HepG2 (cell line): ENCODE measurements at regions not wholly inside any gene's neighbourhood (a gene's known extent, or its start where the extent isn't known, plus 50 kb on each side); places are given as distances from the start of the nearest gene placed in this dataset.

Experiments used
- BHLHE40 ChIP-seq: IDR thresholded peaks from 2 replicates; pipeline ENCODE4 v1.6.1; 2011; ENCODE audit warnings: low read length, improper control_type of control experiment
- CBX5 ChIP-seq: sonication (generic); formaldehyde crosslinking; IDR thresholded peaks from 2 replicates; pipeline ENCODE4 v1.4.0; 2020; ENCODE audit warnings: missing genetic modification reagents, borderline replicate concordance
- ELF3 ChIP-seq: IDR thresholded peaks from 2 replicates; pipeline ENCODE4 v1.6.1; 2016; ENCODE audit warnings: missing genetic modification reagents, missing compliant biosample characterization
- HNRNPLL ChIP-seq: fragments of 200-400 bp; formaldehyde crosslinking; IDR thresholded peaks from 2 replicates; pipeline ENCODE4 v1.6.1; 2017; ENCODE audit warnings: mild to moderate bottlenecking, low read depth, low read length; ENCODE audit not compliant: poor library complexity, severe bottlenecking
- NFE2L2 ChIP-seq: fragments of 150-350 bp; IDR thresholded peaks from 2 replicates; pipeline ENCODE4 v1.6.1; 2014; ENCODE audit warnings: low read length
- NFIB ChIP-seq: sonication (generic); formaldehyde crosslinking; IDR thresholded peaks from 2 replicates; pipeline ENCODE4 v1.9.0; 2021; ENCODE audit warnings: missing genetic modification reagents, mild to moderate bottlenecking, borderline replicate concordance
- PHF20 ChIP-seq: sonication (generic); formaldehyde crosslinking; IDR thresholded peaks from 2 replicates; pipeline ENCODE4 v1.5.0; 2020; ENCODE audit warnings: mild to moderate bottlenecking, missing genetic modification reagents
- REXO4 ChIP-seq: sonication (generic); formaldehyde crosslinking; IDR thresholded peaks from 2 replicates; pipeline ENCODE4 v1.8.0; 2022; ENCODE audit warnings: missing genetic modification reagents, mild to moderate bottlenecking, borderline replicate concordance
- STAT5B ChIP-seq: sonication (generic); formaldehyde crosslinking; IDR thresholded peaks from 2 replicates; pipeline ENCODE4 v1.4.0; 2020; ENCODE audit warnings: missing genetic modification reagents
- TOPORS ChIP-seq: sonication (generic); formaldehyde crosslinking; IDR thresholded peaks from 2 replicates; pipeline ENCODE4 v1.8.0; 2023; ENCODE audit warnings: mild to moderate bottlenecking, missing genetic modification reagents
- ZNF136 ChIP-seq: sonication (generic); formaldehyde crosslinking; IDR thresholded peaks from 2 replicates; pipeline ENCODE4 v1.8.1; 2022; ENCODE audit warnings: low read depth, mild to moderate bottlenecking, moderate library complexity, missing genetic modification reagents
- ZNF33A ChIP-seq: sonication (generic); formaldehyde crosslinking; IDR thresholded peaks from 2 replicates; pipeline ENCODE4 v1.5.1; 2020; ENCODE audit warnings: missing genetic modification reagents, mild to moderate bottlenecking, moderate library complexity, borderline replicate concordance
- ZNF562 ChIP-seq: sonication (generic); formaldehyde crosslinking; IDR thresholded peaks from 2 replicates; pipeline ENCODE4 v1.8.0; 2022; ENCODE audit warnings: missing genetic modification reagents, borderline replicate concordance
- ZNF709 ChIP-seq: sonication (generic); formaldehyde crosslinking; IDR thresholded peaks from 2 replicates; pipeline ENCODE4 v1.5.0; 2020; ENCODE audit warnings: mild to moderate bottlenecking, missing genetic modification reagents
- ZNF777 ChIP-seq: sonication (generic); formaldehyde crosslinking; IDR thresholded peaks from 2 replicates; pipeline ENCODE4 v1.4.0; 2020; ENCODE audit warnings: missing genetic modification reagents
- ZNF781 ChIP-seq: sonication (generic); formaldehyde crosslinking; IDR thresholded peaks from 2 replicates; pipeline ENCODE4 v1.5.1; 2020; ENCODE audit warnings: borderline replicate concordance, mild to moderate bottlenecking, missing genetic modification reagents; ENCODE audit errors: not compliant biosample characterization
- ZSCAN21 ChIP-seq: sonication (generic); formaldehyde crosslinking; IDR thresholded peaks from 2 replicates; pipeline ENCODE4 v1.8.0; 2022; ENCODE audit warnings: mild to moderate bottlenecking, missing genetic modification reagents, moderate library complexity, borderline replicate concordance
- TF ChIP-seq, protein P1 (sequence below): sonication (generic); formaldehyde crosslinking; conservative IDR thresholded peaks from 2 replicates; pipeline ENCODE4 v1.4.0; 2020; ENCODE audit warnings: missing genetic modification reagents
- TF ChIP-seq, protein P2 (sequence below): sonication (generic); formaldehyde crosslinking; IDR thresholded peaks from 2 replicates; pipeline ENCODE4 v1.8.0; 2022; ENCODE audit warnings: missing genetic modification reagents, mild to moderate bottlenecking, inconsistent platforms, borderline replicate concordance
- TF ChIP-seq, protein P3 (sequence below): sonication (generic); formaldehyde crosslinking; IDR thresholded peaks from 2 replicates; pipeline ENCODE4 v1.5.0; 2020; ENCODE audit warnings: mild to moderate bottlenecking, missing genetic modification reagents, moderate library complexity
- TF ChIP-seq, protein P4 (sequence below): sonication (generic); formaldehyde crosslinking; IDR thresholded peaks from 2 replicates; pipeline ENCODE4 v1.8.0; 2022; ENCODE audit warnings: missing genetic modification reagents, low read depth, mild to moderate bottlenecking, borderline replicate concordance

DNA sequence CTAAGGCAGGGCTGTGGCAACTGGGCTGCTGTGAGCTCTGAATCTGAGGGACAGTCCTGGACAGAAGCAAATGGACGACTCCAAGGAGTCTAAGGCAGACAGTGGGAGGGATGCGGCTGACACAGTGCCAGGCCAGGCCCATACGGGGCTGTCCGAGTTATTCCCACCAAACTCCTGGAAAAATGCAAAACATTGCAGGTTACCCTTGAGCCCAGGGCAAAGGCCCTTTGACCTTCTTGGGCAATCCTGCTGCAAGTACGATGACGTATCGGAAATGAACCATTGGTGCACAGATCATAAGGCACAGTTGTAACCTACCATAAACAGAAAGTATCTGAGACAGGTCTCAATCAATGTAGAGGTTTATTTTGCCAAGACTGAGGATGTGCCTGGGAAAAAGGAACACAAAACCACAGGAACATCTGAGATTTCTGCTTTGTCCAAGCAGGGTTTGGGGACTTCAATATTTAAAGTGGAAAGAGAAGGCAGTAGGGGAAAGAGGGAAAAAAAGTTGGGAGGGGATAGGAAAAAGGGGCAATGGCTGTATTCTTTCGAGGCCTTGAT lies 118.9 kb downstream of the DACT2 start (continued):
- TF ChIP-seq HNRNPLL (no peak), TOPORS (CRISPR knock-in tag) (0 out of 2 replicates have a peak, but pooled peaks have one; percentile 22), ZNF33A (CRISPR knock-in tag) (peak; percentile 84; the same call in 1 of the 2 replicates), NFIB (CRISPR knock-in tag) (no peak), BHLHE40 (0 out of 2 replicates have a peak, but pooled peaks have one; percentile 27), CBX5 (CRISPR knock-in tag) (peak; percentile 95), ELF3 (CRISPR knock-in tag) (peak; percentile 82), ZNF777 (CRISPR knock-in tag) (no peak), ZSCAN21 (CRISPR knock-in tag) (no peak), ZNF781 (CRISPR knock-in tag) (peak; percentile 28), NFE2L2 (no peak), ZNF709 (CRISPR knock-in tag) (no peak), ZNF136 (CRISPR knock-in tag) (no peak), ZNF562 (CRISPR knock-in tag) (no peak), REXO4 (CRISPR knock-in tag) (no peak), PHF20 (no peak), STAT5B (CRISPR knock-in tag) (no peak)
- TF ChIP-seq, protein P1, sequence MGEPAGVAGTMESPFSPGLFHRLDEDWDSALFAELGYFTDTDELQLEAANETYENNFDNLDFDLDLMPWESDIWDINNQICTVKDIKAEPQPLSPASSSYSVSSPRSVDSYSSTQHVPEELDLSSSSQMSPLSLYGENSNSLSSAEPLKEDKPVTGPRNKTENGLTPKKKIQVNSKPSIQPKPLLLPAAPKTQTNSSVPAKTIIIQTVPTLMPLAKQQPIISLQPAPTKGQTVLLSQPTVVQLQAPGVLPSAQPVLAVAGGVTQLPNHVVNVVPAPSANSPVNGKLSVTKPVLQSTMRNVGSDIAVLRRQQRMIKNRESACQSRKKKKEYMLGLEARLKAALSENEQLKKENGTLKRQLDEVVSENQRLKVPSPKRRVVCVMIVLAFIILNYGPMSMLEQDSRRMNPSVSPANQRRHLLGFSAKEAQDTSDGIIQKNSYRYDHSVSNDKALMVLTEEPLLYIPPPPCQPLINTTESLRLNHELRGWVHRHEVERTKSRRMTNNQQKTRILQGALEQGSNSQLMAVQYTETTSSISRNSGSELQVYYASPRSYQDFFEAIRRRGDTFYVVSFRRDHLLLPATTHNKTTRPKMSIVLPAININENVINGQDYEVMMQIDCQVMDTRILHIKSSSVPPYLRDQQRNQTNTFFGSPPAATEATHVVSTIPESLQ (CRISPR knock-in tag), result no peak
- TF ChIP-seq, protein P2, sequence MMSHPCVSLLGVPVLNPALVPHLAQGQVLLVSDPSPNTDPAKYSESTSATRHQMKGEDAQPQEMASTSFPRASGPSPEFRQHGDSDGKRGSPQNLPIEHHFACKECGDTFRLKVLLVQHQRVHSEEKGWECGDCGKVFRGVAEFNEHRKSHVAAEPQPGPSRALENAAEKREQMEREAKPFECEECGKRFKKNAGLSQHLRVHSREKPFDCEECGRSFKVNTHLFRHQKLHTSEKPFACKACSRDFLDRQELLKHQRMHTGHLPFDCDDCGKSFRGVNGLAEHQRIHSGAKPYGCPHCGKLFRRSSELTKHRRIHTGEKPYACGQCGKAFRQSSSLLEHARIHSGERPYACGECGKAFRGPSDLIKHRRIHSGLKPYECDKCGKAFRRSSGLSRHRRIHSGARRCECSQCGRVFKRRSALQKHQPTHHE (CRISPR knock-in tag), result no peak
- TF ChIP-seq, protein P3, sequence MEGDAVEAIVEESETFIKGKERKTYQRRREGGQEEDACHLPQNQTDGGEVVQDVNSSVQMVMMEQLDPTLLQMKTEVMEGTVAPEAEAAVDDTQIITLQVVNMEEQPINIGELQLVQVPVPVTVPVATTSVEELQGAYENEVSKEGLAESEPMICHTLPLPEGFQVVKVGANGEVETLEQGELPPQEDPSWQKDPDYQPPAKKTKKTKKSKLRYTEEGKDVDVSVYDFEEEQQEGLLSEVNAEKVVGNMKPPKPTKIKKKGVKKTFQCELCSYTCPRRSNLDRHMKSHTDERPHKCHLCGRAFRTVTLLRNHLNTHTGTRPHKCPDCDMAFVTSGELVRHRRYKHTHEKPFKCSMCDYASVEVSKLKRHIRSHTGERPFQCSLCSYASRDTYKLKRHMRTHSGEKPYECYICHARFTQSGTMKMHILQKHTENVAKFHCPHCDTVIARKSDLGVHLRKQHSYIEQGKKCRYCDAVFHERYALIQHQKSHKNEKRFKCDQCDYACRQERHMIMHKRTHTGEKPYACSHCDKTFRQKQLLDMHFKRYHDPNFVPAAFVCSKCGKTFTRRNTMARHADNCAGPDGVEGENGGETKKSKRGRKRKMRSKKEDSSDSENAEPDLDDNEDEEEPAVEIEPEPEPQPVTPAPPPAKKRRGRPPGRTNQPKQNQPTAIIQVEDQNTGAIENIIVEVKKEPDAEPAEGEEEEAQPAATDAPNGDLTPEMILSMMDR (CRISPR knock-in tag), result 0 out of 2 replicates have a peak, but pooled peaks have one; percentile 13
- TF ChIP-seq, protein P4, sequence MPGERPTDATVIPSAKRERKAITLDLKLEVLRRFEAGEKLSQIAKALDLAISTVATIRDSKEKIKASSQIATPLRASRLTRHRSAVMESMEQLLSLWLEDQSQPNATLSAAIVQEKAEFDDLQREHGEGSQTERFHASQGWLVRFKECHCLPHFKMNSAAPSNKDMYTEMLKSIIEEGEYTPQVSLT, result no peak
